Fibroblast of skin of left quadriceps (primary cell): ENCODE measurements at regions not wholly inside any gene's neighbourhood (a gene's known extent, or its start where the extent isn't known, plus 50 kb on each side); places are given as distances from the start of the nearest gene placed in this dataset.
"Not testable (repeated sequence)": the region's sequence is repeated elsewhere in the genome, so short reads cannot be mapped to it uniquely, and the experiment has no call there.

Source experiments
- DNase-seq, 2 experiments: peaks; one replicate each; pipeline ENCODE4 v3.0.0-alpha.2; 2013; ENCODE audit warnings: low read depth in 2 of 2

DNA sequence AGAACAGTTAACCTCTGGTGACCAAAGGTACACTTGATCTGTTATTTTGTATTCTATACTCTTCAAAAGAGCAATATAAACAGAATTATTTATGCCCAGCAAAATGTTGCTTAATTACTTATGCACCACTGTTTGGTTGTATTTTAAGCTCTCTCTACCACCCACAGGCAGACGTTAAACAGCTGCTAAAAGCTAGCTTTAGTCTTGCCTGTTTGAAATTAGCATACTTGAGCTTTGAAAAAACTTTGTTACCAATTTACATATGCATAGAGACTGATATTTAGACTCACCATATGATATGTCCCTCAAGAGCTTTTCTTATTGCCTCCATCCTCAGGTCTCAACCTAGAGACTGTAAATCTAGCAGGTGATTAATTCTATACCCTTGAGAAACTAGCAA is 426.9 kb downstream of the NR4A2 start:
- no peak for DNase-seq

DNA sequence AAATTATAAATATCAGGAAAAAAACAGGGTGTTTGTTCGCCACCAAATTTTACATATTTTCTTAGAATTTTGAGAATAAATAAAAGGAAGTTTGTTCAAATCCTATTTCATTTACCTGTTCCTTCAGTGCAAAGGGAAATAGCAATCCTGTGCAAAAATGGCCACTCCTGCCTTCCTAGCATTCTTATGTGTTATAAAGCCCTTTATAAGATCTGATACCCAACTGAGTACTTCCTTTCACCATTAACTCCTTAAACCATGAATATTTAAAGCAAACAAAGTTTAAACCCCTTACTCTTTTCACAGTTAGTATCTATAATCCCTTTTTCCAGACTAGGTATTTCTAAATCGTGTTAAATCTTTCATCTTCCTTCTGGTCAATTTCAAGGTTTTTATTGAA is 427.8 kb downstream of the NR4A2 start:
- no peak for DNase-seq

DNA sequence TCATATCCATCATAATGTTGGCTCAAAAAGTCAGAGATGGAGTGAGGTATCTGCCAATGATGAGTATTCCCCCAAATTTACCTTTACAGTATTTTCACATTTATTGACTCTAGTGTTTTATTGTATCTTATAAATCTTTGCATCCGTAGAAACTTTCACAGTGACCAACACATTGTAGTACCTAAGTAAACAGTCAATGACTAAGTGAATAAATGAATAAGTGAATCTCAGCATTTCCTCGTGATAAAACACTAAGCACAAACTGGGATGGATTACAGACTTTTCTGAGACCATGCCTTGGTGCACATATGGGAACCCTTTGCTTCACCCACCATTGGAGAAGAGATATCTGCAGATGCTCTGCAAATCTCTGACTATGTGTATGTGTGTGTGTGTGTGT is 429.9 kb downstream of the NR4A2 start:
- DNase-seq, result no peak

DNA sequence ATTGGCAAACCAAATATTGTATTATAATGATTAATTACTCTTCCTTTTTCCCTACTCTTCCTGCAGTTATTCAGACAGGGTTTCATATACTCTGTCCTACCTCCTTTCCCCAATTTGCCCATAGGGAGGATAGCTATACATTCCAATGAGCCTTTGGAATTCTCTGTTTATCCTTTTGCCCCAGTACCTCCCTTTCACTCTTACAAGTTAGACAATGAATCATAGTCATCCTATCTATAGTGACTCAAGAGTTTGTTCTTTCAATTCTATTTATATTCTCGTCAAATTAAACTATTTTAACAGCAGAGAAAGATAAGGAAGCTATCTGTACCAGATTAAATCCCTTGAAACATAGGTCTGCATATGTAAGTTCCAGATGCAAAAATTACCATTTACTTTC is 437.5 kb downstream of the NR4A2 start:
- no peak for DNase-seq

DNA sequence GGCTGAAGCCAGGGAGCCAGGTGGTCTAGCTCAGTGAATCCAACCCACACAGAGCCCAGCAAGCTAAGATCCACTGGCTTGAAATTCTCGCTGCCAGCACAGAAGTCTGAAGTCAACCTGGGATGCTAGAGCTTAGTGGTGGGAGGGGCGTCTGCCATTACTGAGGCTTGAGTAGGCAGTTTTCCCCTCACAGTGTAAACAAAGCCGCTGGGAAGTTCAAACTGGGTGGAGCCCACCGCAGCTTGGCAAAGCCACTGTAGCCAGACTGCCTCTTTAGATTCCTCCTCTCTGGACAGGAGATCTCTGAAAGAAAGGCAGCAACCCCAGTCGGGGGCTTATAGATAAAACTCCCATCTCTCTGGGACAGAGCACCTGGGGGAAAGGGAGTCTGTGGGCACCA is 452.1 kb downstream of the NR4A2 start:
- not testable (repeated sequence) for DNase-seq

DNA sequence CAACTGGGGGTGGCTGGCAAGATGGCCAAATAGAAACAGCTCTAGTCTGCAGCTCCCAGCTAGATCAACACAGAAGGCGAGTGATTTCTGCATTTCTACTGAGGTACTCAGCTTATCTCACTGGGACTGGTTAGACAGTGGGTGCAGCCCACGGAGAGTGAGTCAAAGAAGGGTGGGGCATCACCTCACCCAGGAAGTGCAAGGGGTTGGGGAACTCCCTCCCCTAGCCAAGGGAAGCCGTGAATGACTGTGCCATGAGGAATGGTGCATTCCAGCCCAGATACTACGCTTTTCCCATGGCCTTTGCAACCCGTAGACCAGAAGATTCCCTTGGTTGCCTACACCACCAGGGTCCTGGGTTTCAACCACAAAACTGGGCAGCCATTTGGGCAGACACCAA is 452.6 kb downstream of the NR4A2 start:
- not testable (repeated sequence) for DNase-seq

DNA sequence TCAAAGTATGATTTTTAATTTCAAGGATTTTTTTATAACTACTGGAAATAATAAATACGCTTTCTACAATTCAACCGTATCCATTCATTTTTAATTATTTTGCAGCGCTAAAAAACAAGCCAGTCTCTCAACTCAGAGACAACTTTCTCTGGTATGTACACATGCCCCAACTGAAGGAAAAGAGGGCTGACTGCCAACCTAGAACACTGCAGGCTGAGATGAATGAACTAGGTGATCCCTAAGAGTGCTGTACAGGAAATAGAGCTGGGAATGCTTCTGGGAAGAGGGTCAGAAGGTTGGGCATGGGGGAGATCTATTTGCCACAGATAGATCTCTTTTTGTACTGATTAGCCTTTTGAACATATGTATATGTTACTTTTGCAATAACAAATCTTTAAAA is 460.1 kb downstream of the NR4A2 start:
- no peak for DNase-seq

DNA sequence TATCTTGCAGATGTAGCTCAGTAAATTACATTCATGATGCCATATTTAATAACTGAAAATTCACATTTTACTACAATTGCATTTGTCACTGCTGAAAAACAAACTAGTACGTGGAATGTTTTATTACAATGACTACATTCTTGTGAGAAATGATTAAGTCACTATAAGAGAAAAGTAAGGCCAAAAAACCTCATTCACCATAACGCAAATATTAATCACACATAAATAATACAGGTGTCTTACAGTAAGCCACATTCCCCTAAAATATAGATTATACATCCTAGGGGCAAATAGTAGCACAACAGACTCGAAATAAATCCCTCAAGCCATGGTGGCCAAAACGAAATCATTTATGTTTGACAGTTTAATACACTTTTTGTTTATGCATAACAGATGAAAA is 460.6 kb downstream of the NR4A2 start:
- DNase-seq, result no peak

DNA sequence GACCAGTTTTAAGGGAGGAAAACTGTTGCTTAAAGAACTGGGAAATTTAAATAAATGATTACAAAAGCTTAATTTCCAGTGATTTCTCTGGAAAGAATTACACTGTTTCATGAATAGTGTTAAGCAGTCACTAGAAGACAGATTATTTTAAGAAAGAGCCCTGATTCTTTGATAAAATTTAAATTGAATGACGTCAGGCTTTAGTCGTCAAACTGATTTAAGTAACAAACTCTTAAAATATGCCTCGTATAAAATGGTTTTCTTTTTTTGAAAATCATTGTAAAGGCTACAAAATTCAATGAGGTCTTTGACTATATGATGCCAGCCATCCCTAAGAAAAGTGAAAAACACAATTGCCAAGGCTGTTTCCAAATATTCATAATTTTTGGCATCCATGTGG is 465.0 kb downstream of the NR4A2 start:
- DNase-seq, result no peak

DNA sequence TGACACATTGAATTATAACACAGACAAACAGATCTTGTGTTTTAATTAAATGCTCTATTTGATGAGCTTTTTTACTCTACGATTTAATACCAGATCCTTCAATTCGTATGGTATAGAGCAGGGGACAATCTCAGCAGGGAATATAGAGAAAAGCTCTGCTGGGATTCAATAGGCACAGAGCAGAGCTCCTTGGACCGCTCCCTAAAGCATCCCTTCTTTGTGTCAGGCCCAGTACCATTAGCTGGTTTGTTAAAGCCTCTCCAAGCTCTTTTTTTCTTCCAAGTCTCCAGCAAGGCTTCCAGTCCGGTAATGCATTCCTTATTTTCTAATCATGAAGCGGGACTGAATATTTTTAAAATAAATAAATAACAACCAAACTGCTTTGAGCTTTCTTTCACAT is 466.0 kb downstream of the NR4A2 start:
- no peak for DNase-seq

DNA sequence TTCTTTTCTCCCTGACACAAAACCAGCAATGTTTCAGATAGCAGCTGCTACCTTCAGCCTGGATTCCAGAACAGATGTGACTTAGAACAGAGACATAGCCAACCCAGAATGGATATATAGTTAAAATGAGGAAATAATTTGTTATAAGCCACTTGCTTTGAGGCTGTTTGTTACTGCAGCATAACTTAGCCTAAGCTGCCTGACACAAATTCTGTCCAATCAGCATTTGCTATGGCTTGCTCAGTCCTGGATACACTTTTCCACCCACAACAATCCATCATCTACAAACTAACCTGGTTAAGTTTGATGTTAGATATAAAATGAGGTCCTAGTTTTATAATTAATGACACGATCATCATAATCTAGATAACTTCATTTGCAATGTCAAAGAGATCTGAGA is 480.4 kb downstream of the NR4A2 start:
- DNase-seq, result no peak

DNA sequence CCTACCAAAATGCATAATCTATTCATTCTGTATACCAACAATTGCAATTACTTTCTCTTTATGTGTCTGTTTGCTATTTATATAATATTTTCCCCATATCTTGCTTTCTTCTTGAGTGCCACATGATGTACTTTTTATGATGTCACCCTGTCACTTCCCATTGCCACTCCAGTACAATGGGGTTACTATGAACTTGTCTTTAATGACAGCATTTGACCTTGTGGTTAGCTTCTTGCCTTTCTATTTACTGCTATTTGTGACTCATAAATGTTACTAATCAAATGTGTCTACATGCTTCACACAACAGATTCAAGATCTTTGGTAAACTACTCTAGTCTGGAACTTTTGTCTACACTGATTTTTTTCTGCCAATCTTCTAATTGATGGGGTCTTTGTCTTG is 486.3 kb downstream of the NR4A2 start:
- no peak for DNase-seq

DNA sequence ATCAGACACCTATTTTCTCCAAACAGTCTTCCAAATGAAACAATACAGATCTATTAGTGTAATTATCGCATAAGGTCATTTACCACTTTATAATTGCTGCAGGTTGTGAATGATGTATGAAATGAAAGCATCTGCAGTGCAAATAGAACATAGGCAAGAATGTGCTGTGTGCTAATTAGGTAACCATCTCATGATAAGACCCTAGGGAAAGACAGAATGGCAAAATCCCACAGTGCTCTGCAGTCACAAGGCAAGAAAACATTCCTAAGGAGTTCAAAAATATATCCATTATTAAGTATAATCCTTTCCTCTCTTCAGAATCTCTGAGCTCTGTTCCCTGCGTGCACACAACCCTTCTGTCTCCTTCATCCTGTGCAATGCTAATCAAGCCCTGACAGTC is 488.1 kb downstream of the NR4A2 start:
- no peak for DNase-seq

DNA sequence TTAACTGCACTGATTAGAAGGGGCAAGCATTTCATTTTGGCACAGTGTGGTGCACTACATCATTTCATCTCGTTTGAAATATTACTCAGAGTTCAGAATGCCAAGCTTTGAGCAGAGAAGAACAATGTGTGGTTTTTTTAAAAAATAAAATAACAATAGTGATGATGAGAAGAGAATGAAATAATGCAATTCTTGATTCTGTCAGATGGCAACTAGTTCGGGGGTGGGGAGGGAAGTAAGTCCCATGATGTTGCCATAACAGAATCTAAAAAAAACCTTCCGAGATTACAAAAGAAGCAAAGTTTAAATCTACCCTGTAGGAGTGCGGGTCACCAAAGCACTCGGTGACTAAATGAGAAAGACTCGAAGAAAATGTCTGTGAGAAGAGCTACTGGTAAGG is 490.4 kb downstream of the NR4A2 start:
- DNase-seq, result no peak

DNA sequence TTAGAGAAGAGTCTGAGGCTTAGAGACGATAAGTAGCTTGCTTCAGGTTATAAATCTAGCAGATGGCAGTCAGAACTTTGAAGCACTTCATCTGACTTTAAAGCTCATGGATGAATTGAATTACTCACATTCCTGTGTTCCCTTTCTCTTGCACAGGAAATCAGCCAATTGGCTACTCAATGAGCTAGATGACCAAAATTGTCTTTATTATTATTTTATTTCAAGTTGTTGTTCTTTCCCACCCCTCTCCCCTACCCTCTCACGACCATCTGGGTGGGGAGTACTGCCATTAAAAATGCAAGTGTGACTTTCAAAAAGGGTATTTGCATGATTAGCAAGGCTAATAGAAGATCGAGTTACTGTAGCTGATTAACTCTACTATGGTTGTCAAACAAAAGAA is 491.1 kb downstream of the NR4A2 start:
- no peak for DNase-seq

DNA sequence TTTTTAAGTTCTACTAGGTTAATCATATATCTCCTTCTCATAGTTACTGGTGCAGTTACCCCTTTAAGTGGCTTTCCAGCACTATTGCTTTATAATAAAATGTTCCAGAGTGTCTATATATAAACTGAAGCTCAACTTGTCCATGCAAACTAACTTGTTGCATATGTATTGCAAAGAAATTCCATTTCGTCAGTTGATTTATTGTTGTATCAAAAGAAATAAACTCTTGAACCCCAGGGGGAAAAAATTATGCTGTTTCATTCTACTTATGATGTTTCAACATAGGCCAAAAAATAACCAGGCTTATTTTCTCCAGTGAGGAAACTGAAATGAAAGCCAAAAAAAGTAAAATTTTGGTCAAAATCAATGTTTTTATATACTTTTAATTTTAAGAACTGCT is 491.9 kb downstream of the NR4A2 start:
- DNase-seq, result no peak

DNA sequence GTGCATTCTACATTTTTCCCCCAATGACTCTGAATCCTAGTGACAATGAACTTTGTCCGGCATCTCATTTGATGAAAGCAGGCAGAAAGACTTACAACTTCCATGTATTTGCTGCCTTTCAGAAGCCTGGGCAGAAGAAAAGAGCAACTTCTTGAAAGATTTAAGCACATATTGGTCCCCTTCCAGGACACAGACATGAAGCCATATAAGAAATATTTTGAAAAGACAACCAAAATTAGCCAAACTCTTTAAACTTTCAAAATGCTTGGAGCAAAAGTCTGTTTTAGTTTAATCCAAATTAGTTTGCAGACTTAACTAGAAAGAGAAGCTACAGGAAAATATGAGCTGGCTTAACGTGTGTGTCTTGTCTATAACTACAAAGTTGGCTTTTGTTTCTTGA is 492.5 kb downstream of the NR4A2 start:
- no peak for DNase-seq

DNA sequence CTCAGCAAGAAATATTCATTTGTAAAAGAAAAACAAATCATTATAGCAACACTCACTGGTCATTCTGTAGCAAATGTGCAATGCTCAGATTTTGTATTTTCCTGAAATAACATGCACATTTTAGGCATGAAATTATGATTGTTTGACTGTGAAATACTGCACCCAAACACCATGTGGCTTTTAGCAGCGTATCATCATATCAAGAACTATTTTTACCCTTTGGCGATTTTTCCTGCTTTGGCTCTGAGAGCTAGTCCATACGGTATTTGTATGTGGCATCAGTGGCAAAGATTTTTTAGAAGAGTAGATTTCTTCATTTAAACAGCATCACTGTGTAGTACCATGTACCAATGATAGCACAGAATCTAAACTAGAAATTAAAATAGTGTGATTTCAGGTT is 493.1 kb downstream of the NR4A2 start:
- no peak for DNase-seq

DNA sequence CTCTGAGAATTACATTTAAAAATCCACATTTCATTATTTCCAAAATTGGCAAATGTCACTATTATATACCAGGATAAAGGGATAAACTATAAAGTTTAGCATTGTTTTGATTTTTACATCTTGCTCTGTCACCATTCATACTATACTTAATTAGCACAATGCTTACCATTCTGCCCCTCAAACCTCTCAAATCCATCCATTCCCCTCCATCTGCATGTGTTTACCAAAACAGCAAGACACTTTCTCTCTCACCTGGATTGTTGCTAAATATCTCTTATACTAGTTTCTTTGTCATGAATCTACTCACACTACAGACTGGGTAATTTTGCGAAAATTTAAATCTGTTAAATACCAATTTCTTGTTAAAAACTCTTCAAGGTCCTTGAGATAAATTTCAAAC is 496.1 kb downstream of the NR4A2 start:
- no peak for DNase-seq

DNA sequence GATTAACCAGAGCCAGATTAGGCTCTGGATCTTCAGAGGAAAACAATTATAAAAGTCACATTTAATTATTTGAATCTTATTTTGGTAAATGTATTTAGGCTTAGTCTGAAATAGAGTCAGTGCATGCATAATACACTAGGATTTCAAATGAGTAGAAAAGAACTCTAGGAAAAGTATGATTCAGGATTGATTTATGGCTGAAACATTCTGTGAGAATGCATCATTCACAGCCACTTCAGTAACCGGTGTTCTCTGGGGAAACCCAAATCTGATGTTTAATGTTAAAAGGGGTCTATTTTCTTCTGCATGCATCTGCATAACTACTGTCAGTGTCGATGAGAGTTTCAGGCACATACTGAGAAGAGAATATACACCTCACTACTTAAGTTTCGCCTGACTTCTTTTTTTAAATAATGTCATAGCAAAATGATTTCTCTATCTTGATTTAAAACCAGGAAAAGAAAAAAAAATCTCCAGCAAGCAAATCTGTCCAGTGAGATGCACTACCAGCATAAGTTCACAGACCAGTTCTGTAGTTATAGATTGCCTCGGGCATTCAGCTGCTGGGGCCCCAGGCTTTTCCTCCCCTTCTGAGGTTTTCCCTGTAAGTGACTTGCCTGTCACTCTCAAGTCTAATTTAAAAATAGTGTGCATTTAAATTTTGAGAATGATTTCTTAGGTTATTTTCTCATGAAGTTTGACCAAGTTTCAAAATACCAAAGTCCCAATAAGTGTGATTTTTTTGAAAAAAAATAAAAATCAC is 501.5 kb downstream of the NR4A2 start:
- no peak for DNase-seq

DNA sequence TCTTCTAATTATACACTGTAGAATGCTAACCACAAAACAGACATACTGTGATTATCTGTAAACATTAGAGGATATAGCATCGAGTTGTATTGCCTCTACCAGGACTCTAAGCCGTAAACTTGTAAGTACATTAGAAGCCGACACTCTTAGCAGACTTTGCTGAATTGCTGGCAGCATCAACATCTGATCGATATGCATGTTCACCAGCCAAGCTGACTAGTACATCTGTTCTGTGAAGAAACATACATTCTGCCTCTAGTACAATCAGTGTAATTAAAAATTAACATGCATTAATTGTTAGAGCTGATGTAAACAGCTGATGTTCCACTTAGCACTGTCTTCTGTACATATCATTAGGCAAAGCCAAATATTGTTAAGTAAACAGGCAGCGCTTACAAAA is 502.2 kb downstream of the NR4A2 start:
- no peak for DNase-seq

DNA sequence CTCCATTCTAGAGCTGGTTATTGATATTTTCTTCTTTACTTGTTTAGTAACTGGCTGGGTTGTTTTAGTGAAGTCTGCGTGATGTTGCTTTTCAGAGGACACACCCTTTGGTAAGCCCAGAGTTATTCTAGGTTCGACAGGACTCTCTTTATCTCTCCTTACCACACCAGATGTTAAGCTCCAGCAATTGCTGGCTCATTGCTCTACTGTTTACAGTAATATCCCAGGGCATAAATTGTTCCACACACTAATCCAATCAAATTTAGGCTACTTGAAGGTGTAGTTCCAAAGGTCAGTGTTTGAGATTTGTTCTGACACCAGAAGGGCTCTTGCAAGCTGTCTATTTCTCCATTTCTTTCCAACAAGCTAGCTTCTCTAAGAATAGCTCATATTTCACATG is 506.6 kb downstream of the NR4A2 start:
- DNase-seq, result no peak

DNA sequence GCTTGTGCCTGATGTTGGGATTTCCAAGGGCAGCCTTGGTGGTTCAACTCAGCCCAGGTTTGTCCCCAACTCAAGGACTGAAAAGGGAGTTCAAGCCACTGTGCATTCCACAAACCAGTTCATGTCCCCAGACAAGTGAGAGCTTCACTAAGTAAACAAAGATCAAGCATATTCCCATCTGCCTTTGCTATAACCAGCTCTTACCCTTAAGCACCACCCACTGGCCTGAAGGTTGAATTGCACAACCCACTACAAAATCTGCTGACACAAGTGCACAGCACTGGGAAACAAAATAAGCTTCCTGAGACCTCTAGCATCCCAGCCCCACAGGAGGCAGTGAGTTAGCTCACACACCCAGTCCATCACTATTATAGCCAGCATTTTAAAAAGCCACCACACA is 516.7 kb downstream of the NR4A2 start:
- DNase-seq, result no peak

DNA sequence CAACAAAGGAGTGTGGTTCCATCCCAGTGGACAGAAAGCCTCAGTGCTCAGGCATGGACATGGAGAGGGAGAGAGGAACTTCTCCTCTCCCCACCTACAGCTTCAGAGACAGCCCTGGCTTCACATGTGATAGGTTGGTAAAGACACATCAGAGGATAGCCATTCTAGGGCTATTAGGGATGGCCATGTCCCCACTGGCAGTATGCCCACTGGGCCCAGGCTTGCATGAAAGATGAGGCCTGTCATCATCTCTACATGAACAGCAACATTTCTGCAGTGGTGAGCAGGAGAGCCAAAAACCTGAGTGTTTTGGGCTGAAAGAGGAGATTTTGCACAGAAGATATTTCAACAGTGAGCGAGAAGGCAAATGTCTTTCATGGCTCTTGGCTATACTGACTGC is 517.2 kb downstream of the NR4A2 start:
- no peak for DNase-seq
